ENCODE measurements at regions not wholly inside any gene's neighbourhood (a gene's known extent, or its start where the extent isn't known, plus 50 kb on each side); places are given as distances from the start of the nearest gene placed in this dataset.

DNA sequence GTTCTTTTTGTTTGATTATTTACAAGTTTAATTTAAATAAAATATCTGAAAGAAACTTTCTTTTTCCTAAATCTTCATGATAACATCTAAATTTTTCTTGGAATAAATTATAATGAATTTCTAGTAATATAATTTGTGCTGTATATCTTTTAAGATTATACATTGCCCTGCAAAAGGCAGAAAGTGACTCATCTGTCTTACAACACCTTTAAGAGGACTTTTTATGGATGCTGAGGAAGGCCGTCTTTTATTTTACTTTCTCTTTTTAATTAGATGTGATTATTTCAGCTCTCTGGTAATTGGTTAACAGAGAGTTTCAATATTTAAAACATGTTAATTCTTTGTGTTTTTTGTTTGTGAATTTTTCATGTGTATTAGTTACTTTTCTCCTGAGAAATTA lies 598.4 kb downstream of the RPL10L start:
- Mint-ChIP-seq H3K4me3 (ENCODE audit: unreplicated experiment) (no peak overlapping the region), H3K4me1 (ENCODE audit: unreplicated experiment) (no peaks in the 10 kb centered on the region), H3K27ac (ENCODE audit: unreplicated experiment) (no peak overlapping the region), H3K36me3 (ENCODE audit: low read depth, unreplicated experiment) (no peaks in the 10 kb centered on the region), H3K9me3 (ENCODE audit: unreplicated experiment) (no peaks in the 10 kb centered on the region), H3K27me3 (ENCODE audit: unreplicated experiment) (no peaks in the 10 kb centered on the region)
- TF ChIP-seq, protein P1, sequence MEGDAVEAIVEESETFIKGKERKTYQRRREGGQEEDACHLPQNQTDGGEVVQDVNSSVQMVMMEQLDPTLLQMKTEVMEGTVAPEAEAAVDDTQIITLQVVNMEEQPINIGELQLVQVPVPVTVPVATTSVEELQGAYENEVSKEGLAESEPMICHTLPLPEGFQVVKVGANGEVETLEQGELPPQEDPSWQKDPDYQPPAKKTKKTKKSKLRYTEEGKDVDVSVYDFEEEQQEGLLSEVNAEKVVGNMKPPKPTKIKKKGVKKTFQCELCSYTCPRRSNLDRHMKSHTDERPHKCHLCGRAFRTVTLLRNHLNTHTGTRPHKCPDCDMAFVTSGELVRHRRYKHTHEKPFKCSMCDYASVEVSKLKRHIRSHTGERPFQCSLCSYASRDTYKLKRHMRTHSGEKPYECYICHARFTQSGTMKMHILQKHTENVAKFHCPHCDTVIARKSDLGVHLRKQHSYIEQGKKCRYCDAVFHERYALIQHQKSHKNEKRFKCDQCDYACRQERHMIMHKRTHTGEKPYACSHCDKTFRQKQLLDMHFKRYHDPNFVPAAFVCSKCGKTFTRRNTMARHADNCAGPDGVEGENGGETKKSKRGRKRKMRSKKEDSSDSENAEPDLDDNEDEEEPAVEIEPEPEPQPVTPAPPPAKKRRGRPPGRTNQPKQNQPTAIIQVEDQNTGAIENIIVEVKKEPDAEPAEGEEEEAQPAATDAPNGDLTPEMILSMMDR (IDR thresholded peaks at IDR 0.05; ENCODE audit: unreplicated experiment) = no peak
- no peak for DNase-seq (ENCODE audit: low spot score)

GRCh38 chr14:46051796-46052195 lies 599.8 kb downstream of the RPL10L start:
- TF ChIP-seq, protein P1 (IDR thresholded peaks at IDR 0.05; ENCODE audit: unreplicated experiment) = no peak
- Mint-ChIP-seq H3K9me3 (ENCODE audit: unreplicated experiment) (no peaks in the 10 kb centered on the region), H3K36me3 (ENCODE audit: low read depth, unreplicated experiment) (no peaks in the 10 kb centered on the region), H3K27me3 (ENCODE audit: unreplicated experiment) (no peaks in the 10 kb centered on the region), H3K4me1 (ENCODE audit: unreplicated experiment) (no peaks in the 10 kb centered on the region), H3K4me3 (ENCODE audit: unreplicated experiment) (no peak overlapping the region), H3K27ac (ENCODE audit: unreplicated experiment) (no peak overlapping the region)
- no peak for DNase-seq (ENCODE audit: low spot score)

- Mint-ChIP-seq H3K27me3 (ENCODE audit: unreplicated experiment) (no peaks in the 10 kb centered on the region), H3K4me1 (ENCODE audit: unreplicated experiment) (no peaks in the 10 kb centered on the region), H3K27ac (ENCODE audit: unreplicated experiment) (no peak overlapping the region), H3K36me3 (ENCODE audit: low read depth, unreplicated experiment) (no peaks in the 10 kb centered on the region), H3K4me3 (ENCODE audit: unreplicated experiment) (no peak overlapping the region), H3K9me3 (ENCODE audit: unreplicated experiment) (no peaks in the 10 kb centered on the region)
- peak; percentile 59 for DNase-seq (ENCODE audit: low spot score)
- TF ChIP-seq, protein P1 (IDR thresholded peaks at IDR 0.05; ENCODE audit: unreplicated experiment) = no peak
Measured at GRCh38 chr14:46048127-46048526, 603.5 kb downstream of the RPL10L start.

- Mint-ChIP-seq H3K9me3 (ENCODE audit: unreplicated experiment) (no peaks in the 10 kb centered on the region), H3K36me3 (ENCODE audit: low read depth, unreplicated experiment) (no peaks in the 10 kb centered on the region), H3K27ac (ENCODE audit: unreplicated experiment) (no peak overlapping the region), H3K4me3 (ENCODE audit: unreplicated experiment) (no peak overlapping the region), H3K4me1 (ENCODE audit: unreplicated experiment) (no peaks in the 10 kb centered on the region), H3K27me3 (ENCODE audit: unreplicated experiment) (no peaks in the 10 kb centered on the region)
- TF ChIP-seq, protein P1 (IDR thresholded peaks at IDR 0.05; ENCODE audit: unreplicated experiment) = no peak
- no peak for DNase-seq (ENCODE audit: low spot score)
Measured at GRCh38 chr14:46036099-46036498, 615.5 kb downstream of the RPL10L start.

GRCh38 chr14:46034305-46034704 lies 617.3 kb downstream of the RPL10L start:
- Mint-ChIP-seq H3K27ac (ENCODE audit: unreplicated experiment) (no peak overlapping the region), H3K36me3 (ENCODE audit: low read depth, unreplicated experiment) (no peaks in the 10 kb centered on the region), H3K27me3 (ENCODE audit: unreplicated experiment) (no peaks in the 10 kb centered on the region), H3K4me3 (ENCODE audit: unreplicated experiment) (no peak overlapping the region), H3K4me1 (ENCODE audit: unreplicated experiment) (no peaks in the 10 kb centered on the region), H3K9me3 (ENCODE audit: unreplicated experiment) (no peaks in the 10 kb centered on the region)
- TF ChIP-seq, protein P1 (IDR thresholded peaks at IDR 0.05; ENCODE audit: unreplicated experiment) = no peak
- no peak for DNase-seq (ENCODE audit: low spot score)
